OCI-LY3 (cell line): ENCODE measurements at regions not wholly inside any gene's neighbourhood (a gene's known extent, or its start where the extent isn't known, plus 50 kb on each side); places are given as distances from the start of the nearest gene placed in this dataset.

Experiments
- EZH2phosphoT487 ChIP-seq: fragments of 200-600 bp; shearing (Covaris generic); IDR thresholded peaks from 2 replicates; pipeline ENCODE4 v1.6.1; 2018; ENCODE audit warnings: antibody characterized with exemption, mixed run types, low read depth
- TF ChIP-seq, protein P1 (sequence below): fragments of 200-600, 300-600 bp; sonication (generic); IDR thresholded peaks from 2 replicates; pipeline ENCODE4 v1.5.1; 2014; ENCODE audit warnings: antibody characterized with exemption, low read length, low read depth

- TF ChIP-seq, protein P1, sequence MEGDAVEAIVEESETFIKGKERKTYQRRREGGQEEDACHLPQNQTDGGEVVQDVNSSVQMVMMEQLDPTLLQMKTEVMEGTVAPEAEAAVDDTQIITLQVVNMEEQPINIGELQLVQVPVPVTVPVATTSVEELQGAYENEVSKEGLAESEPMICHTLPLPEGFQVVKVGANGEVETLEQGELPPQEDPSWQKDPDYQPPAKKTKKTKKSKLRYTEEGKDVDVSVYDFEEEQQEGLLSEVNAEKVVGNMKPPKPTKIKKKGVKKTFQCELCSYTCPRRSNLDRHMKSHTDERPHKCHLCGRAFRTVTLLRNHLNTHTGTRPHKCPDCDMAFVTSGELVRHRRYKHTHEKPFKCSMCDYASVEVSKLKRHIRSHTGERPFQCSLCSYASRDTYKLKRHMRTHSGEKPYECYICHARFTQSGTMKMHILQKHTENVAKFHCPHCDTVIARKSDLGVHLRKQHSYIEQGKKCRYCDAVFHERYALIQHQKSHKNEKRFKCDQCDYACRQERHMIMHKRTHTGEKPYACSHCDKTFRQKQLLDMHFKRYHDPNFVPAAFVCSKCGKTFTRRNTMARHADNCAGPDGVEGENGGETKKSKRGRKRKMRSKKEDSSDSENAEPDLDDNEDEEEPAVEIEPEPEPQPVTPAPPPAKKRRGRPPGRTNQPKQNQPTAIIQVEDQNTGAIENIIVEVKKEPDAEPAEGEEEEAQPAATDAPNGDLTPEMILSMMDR, result no peak
- no peak for TF ChIP-seq EZH2phosphoT487
Observed at GRCh38 chr5:121668635-121669034, 183.0 kb upstream of the FTMT start.
